ENCODE measurements at regions not wholly inside any gene's neighbourhood (a gene's known extent, or its start where the extent isn't known, plus 50 kb on each side); places are given as distances from the start of the nearest gene placed in this dataset.

DNA sequence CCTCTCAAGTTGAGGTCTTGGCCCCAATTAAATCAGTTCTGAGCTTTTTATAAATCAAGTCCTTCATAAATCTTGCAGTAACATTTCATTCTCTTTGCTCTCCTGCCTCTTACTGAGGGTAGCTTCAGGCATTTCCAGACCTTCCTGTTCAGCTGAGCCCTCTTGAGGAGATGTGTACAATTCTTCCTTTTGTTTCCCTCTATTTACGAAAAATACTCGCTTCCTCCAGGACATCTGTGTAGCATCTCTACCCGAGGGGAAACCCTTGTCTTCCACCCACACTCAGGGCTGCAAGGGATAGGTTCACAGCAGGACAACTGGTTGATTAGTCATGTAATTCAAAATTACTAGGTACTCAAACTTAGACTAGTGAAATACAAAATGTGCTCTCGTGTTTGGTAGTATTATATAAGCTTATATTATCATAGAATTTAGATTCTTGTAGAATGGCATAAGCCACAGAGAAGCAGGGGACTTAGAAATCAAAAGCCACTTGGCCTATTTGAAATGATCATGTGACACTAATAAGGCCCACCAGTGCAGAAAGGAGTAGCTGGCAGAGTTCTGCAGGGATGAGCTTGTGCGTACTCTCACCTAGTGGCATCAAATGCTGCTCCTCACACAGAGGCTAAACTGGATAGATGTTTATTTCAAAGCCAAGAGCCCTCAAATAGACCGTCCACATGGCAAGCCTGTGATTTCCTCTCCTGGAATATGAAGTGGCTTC, 126.7 kb downstream of the GDAP2 start:
- TF ChIP-seq, protein P1, sequence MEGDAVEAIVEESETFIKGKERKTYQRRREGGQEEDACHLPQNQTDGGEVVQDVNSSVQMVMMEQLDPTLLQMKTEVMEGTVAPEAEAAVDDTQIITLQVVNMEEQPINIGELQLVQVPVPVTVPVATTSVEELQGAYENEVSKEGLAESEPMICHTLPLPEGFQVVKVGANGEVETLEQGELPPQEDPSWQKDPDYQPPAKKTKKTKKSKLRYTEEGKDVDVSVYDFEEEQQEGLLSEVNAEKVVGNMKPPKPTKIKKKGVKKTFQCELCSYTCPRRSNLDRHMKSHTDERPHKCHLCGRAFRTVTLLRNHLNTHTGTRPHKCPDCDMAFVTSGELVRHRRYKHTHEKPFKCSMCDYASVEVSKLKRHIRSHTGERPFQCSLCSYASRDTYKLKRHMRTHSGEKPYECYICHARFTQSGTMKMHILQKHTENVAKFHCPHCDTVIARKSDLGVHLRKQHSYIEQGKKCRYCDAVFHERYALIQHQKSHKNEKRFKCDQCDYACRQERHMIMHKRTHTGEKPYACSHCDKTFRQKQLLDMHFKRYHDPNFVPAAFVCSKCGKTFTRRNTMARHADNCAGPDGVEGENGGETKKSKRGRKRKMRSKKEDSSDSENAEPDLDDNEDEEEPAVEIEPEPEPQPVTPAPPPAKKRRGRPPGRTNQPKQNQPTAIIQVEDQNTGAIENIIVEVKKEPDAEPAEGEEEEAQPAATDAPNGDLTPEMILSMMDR (IDR thresholded peaks at IDR 0.05): no peak
- TF ChIP-seq TAF1 (IDR thresholded peaks at IDR 0.05; ENCODE audit: borderline replicate concordance, low read depth, low read length) (no peak), JUND (IDR thresholded peaks at IDR 0.05) (no peak), FOXJ3 (CRISPR knock-in tag; IDR thresholded peaks at IDR 0.05) (no peak)
- TF ChIP-seq, protein P2, sequence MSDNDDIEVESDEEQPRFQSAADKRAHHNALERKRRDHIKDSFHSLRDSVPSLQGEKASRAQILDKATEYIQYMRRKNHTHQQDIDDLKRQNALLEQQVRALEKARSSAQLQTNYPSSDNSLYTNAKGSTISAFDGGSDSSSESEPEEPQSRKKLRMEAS (IDR thresholded peaks at IDR 0.05; ENCODE audit: low read depth): no peak

Data from SK-N-SH (cell line).